Testis (tissue), 2 donors: ENCODE measurements at regions not wholly inside any gene's neighbourhood (a gene's known extent, or its start where the extent isn't known, plus 50 kb on each side); places are given as distances from the start of the nearest gene placed in this dataset.

ENCODE experiments used
- POLR2A ChIP-seq: fragments of 450-650 bp; IDR thresholded peaks from one replicate; pipeline ENCODE4 v1.6.1; 2017; ENCODE audit warnings: antibody characterized with exemption, mild to moderate bottlenecking, moderate library complexity
- TF ChIP-seq, protein P1 (sequence below), 3 experiments: fragments of 450-650 bp in 2 of 3; fragments of 200-600 bp in 1 of 3; sonication (generic) in 1 of 3; IDR thresholded peaks; one replicate each; pipeline ENCODE4 v1.5.1; 2016 to 2019; ENCODE audit warnings: antibody characterized with exemption in 3 of 3, mild to moderate bottlenecking in 2 of 3, moderate library complexity in 1 of 3

DNA sequence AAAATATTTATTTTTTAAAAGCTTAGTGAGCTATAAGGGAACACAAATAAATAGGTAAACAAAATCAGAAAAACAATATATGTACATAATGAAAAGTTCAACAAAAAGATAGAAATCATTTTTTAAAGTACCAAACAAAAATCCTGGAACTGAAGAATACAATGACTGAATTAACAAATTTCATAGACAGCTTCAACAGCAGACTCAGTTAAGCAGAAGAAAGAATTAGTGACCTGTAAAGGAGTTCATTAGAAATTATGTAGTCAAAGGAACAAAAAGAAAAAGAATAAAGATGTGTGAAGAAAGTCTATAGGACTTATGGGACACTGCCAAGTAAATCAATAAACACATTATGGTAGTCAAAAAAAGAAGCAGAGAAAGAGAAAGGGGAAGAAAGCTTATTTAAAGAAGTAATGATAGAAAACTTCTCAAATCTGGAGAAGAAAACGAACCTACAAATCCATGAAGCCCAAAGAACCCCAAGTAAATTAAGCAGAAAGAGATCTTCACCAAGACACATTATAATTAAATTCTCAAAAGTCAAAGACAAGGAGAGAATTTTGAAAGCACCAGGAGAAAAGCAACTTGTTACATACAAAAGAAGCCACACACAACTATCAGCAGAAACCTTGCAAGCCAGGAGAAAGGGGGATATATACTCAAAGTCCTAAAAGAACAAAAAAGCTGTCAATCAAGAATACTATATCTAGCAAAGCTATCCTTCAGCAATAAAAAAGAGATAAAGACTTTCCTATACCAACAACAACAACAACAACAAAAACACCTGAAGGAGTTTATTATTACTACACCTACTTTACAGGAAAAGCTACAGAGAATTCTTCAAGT lies 338.9 kb downstream of the PTTG2 start:
- TF ChIP-seq, protein P1, sequence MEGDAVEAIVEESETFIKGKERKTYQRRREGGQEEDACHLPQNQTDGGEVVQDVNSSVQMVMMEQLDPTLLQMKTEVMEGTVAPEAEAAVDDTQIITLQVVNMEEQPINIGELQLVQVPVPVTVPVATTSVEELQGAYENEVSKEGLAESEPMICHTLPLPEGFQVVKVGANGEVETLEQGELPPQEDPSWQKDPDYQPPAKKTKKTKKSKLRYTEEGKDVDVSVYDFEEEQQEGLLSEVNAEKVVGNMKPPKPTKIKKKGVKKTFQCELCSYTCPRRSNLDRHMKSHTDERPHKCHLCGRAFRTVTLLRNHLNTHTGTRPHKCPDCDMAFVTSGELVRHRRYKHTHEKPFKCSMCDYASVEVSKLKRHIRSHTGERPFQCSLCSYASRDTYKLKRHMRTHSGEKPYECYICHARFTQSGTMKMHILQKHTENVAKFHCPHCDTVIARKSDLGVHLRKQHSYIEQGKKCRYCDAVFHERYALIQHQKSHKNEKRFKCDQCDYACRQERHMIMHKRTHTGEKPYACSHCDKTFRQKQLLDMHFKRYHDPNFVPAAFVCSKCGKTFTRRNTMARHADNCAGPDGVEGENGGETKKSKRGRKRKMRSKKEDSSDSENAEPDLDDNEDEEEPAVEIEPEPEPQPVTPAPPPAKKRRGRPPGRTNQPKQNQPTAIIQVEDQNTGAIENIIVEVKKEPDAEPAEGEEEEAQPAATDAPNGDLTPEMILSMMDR (IDR thresholded peaks at IDR 0.05), result no peak
- no peak for TF ChIP-seq POLR2A
